Neural progenitor cell (in vitro differentiated cells): ENCODE measurements at regions not wholly inside any gene's neighbourhood (a gene's known extent, or its start where the extent isn't known, plus 50 kb on each side); places are given as distances from the start of the nearest gene placed in this dataset.
A peak's percentile ranks its signal among the peaks of the same experiment; 100 is the strongest.

Experiments
- DNase-seq: peaks from one replicate; pipeline ENCODE4 v3.0.0-alpha.2; 2016; ENCODE audit warnings: low spot score
- H2AFZ ChIP-seq: fragments of 200-600 bp; sonication (generic); replicated peaks from 2 replicates; pipeline ENCODE4 v1.6.1; 2016; ENCODE audit warnings: antibody characterized with exemption
- H3F3A ChIP-seq: fragments of 200-600 bp; sonication (generic); 2 replicates; pipeline ENCODE4 v1.6.1; 2016; ENCODE audit warnings: antibody characterized with exemption, low read depth
- H3K27ac ChIP-seq: fragments of 200-600 bp; sonication (generic); 2 replicates; pipeline ENCODE4 v1.5.1; 2016; ENCODE audit warnings: mild to moderate bottlenecking
- H3K27me3 ChIP-seq: fragments of 200-600 bp; sonication (generic); 2 replicates; pipeline ENCODE4 v1.6.1; 2016; ENCODE audit warnings: mild to moderate bottlenecking, moderate library complexity
- H3K36me3 ChIP-seq: fragments of 200-600 bp; sonication (generic); 2 replicates; pipeline ENCODE4 v1.5.1; 2016
- H3K4me1 ChIP-seq: fragments of 200-600 bp; sonication (generic); 2 replicates; pipeline ENCODE4 v1.6.1; 2016; ENCODE audit warnings: mixed run types
- H3K4me2 ChIP-seq: fragments of 200-600 bp; sonication (generic); 2 replicates; pipeline ENCODE4 v1.6.1; 2016
- H3K4me3 ChIP-seq: fragments of 200-600 bp; sonication (generic); 2 replicates; pipeline ENCODE4 v1.5.1; 2016
- H3K79me2 ChIP-seq: fragments of 200-600 bp; sonication (generic); 2 replicates; pipeline ENCODE4 v1.6.1; 2016; ENCODE audit warnings: low read depth
- H3K9ac ChIP-seq: fragments of 200-600 bp; sonication (generic); 2 replicates; pipeline ENCODE4 v1.6.1; 2016
- H3K9me3 ChIP-seq: fragments of 200-600 bp; sonication (generic); 2 replicates; pipeline ENCODE4 v1.5.1; 2016; ENCODE audit warnings: low read depth
- H4K20me1 ChIP-seq: fragments of 200-600 bp; sonication (generic); 2 replicates; pipeline ENCODE4 v1.6.1; 2016; ENCODE audit warnings: low read depth
- H3K27ac Mint-ChIP-seq: 3 replicates; pipeline ENCODE4 v1.8.0; 2021; ENCODE audit warnings: mixed read lengths
- H3K27me3 Mint-ChIP-seq: 2 replicates; pipeline ENCODE4 v1.8.0; 2022; ENCODE audit warnings: low read depth, mild to moderate bottlenecking, inconsistent platforms, moderate library complexity, mixed read lengths; ENCODE audit not compliant: insufficient read depth
- H3K36me3 Mint-ChIP-seq: 3 replicates; pipeline ENCODE4 v1.8.0; 2021; ENCODE audit warnings: mixed read lengths
- H3K4me1 Mint-ChIP-seq: 3 replicates; pipeline ENCODE4 v1.8.0; 2021; ENCODE audit warnings: mixed read lengths
- H3K4me3 Mint-ChIP-seq: 3 replicates; pipeline ENCODE4 v1.8.0; 2021; ENCODE audit warnings: mild to moderate bottlenecking, moderate library complexity, mixed read lengths
- H3K9me3 Mint-ChIP-seq: 3 replicates; pipeline ENCODE4 v1.8.0; 2020; ENCODE audit warnings: mixed read lengths
- EZH2 ChIP-seq: fragments of 200-600 bp; sonication (generic); IDR thresholded peaks from 2 replicates; pipeline ENCODE4 v1.6.1; 2017; ENCODE audit warnings: antibody characterized with exemption, mild to moderate bottlenecking, moderate library complexity
- EZH2phosphoT487 ChIP-seq: fragments of 200-600 bp; sonication (generic); IDR thresholded peaks from 2 replicates; pipeline ENCODE4 v1.6.1; 2017; ENCODE audit warnings: antibody characterized with exemption
- TF ChIP-seq, protein P1 (sequence below): fragments of 200-600 bp; sonication (generic); IDR thresholded peaks from 2 replicates; pipeline ENCODE4 v1.5.1; 2017; ENCODE audit warnings: antibody characterized with exemption, mild to moderate bottlenecking

DNA sequence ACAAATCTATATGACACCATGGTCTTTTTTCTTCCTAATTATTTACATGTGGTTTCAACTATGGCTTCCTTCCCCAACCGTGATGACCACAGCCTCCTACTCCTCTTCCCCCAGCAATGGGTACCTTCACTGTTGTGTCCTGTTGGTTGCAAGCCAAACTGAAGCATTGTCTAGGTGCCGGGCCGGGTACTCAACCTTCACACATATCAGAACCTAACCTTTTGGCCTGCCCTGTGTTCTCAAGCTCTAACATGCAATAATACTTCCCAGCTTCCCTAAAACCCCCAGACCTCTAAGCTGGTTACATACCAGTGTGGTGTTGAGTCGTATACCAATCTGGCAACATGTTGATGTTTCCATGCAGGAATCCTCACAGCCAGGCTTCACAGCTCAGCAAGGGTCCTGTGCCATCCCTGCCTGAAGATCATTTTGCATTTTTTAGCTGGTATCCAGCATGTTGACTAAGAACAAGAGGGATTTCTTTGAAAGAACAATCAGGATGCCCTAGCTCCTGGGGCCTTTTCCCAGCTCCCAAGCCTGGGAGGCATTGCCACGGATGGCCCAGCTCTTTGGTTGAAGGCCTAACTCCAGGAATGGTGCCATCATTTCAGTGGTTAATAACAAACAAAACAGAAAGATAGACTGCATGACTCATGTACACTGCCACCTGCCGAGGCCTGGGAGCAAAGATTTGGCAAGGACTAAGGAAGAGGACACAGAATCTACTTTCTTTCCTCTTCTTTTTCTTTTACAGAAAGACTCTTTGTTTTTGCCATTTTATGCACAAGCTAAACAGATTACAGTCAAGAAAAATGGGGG, 373.7 kb upstream of the SALL1 start:
- Histone ChIP-seq H3K4me2 (peak overlapping the region; percentile 14), H3F3A (peaks cover 41% of the 10 kb centered on the region), H3K9ac (no peak overlapping the region), H2AFZ (peak overlapping the region; percentile 13), H3K4me1 (peaks cover 42% of the 10 kb centered on the region), H3K79me2 (no peaks in the 10 kb centered on the region), H3K27ac (no peak overlapping the region), H3K36me3 (no peaks in the 10 kb centered on the region), H4K20me1 (no peaks in the 10 kb centered on the region), H3K4me3 (no peak overlapping the region), H3K9me3 (peaks cover 9% of the 10 kb centered on the region), H3K27me3 (no peaks in the 10 kb centered on the region)
- Mint-ChIP-seq H3K27ac (peak overlapping the region; percentile 16), H3K9me3 (peaks cover 17% of the 10 kb centered on the region), H3K4me3 (no peak overlapping the region), H3K4me1 (peaks cover 12% of the 10 kb centered on the region), H3K36me3 (no peaks in the 10 kb centered on the region), H3K27me3 (peaks cover 3% of the 10 kb centered on the region)
- TF ChIP-seq, protein P1, sequence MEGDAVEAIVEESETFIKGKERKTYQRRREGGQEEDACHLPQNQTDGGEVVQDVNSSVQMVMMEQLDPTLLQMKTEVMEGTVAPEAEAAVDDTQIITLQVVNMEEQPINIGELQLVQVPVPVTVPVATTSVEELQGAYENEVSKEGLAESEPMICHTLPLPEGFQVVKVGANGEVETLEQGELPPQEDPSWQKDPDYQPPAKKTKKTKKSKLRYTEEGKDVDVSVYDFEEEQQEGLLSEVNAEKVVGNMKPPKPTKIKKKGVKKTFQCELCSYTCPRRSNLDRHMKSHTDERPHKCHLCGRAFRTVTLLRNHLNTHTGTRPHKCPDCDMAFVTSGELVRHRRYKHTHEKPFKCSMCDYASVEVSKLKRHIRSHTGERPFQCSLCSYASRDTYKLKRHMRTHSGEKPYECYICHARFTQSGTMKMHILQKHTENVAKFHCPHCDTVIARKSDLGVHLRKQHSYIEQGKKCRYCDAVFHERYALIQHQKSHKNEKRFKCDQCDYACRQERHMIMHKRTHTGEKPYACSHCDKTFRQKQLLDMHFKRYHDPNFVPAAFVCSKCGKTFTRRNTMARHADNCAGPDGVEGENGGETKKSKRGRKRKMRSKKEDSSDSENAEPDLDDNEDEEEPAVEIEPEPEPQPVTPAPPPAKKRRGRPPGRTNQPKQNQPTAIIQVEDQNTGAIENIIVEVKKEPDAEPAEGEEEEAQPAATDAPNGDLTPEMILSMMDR: no peak
- DNase-seq: no peak

DNA sequence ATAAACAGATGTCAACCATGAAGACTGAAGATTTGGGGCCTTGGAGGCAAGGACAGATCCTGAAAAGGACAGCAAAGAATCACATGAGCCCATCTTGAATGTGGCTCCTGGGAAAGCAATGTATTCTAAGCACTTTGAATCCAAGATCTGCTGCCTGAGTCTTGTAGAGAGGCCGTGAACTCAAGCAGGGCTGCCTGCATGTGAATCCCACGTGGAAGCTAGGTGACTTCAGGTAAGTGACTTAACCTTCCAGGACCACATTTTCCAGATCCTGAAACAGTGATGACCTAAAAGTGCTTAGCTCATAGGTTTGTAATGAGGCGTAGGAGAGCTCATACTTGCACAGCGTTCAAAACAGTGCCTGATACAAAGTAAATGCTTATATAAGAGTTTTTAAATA, 373.0 kb upstream of the SALL1 start:
- no peaks in the 10 kb centered on the region for H3K36me3 ChIP-seq
- H3K79me2 ChIP-seq: no peaks in the 10 kb centered on the region
- H2AFZ ChIP-seq: no peak overlapping the region
- H3K9me3 ChIP-seq: peaks cover 9% of the 10 kb centered on the region
- no peak for DNase-seq
- peaks cover 42% of the 10 kb centered on the region for H3K4me1 ChIP-seq
- peak overlapping the region; percentile 83 for H3K27ac ChIP-seq
- Mint-ChIP-seq H3K36me3 (no peaks in the 10 kb centered on the region), H3K27ac (no peak overlapping the region), H3K4me1 (peaks cover 12% of the 10 kb centered on the region), H3K4me3 (no peak overlapping the region), H3K27me3 (peaks cover 3% of the 10 kb centered on the region), H3K9me3 (peaks cover 22% of the 10 kb centered on the region)
- H3K4me3 ChIP-seq: no peak overlapping the region
- H3K4me2 ChIP-seq: no peak overlapping the region
- H3F3A ChIP-seq: peaks cover 41% of the 10 kb centered on the region
- TF ChIP-seq, protein P1: no peak
- TF ChIP-seq EZH2 (no peak), EZH2phosphoT487 (no peak)
- H4K20me1 ChIP-seq: no peaks in the 10 kb centered on the region
- H3K27me3 ChIP-seq: no peaks in the 10 kb centered on the region
- no peak overlapping the region for H3K9ac ChIP-seq

GRCh38 chr16:51523400-51523799, 372.3 kb upstream of the SALL1 start:
- no peaks in the 10 kb centered on the region for H4K20me1 ChIP-seq
- no peak overlapping the region for H3K4me3 Mint-ChIP-seq
- H3K36me3 Mint-ChIP-seq: no peaks in the 10 kb centered on the region
- H3K4me1 Mint-ChIP-seq: peaks cover 12% of the 10 kb centered on the region
- DNase-seq: peak; percentile 75
- H2AFZ ChIP-seq: no peak overlapping the region
- H3K4me2 ChIP-seq: no peak overlapping the region
- peaks cover 42% of the 10 kb centered on the region for H3K4me1 ChIP-seq
- TF ChIP-seq EZH2phosphoT487: peak; percentile 57
- TF ChIP-seq EZH2: no peak
- TF ChIP-seq, protein P1: no peak
- H3K9ac ChIP-seq: no peak overlapping the region
- H3K27ac Mint-ChIP-seq: no peak overlapping the region
- H3K9me3 ChIP-seq: peaks cover 9% of the 10 kb centered on the region
- peaks cover 3% of the 10 kb centered on the region for H3K27me3 Mint-ChIP-seq
- H3K36me3 ChIP-seq: no peaks in the 10 kb centered on the region
- H3K27ac ChIP-seq: peak overlapping the region; percentile 83
- H3K27me3 ChIP-seq: no peaks in the 10 kb centered on the region
- no peaks in the 10 kb centered on the region for H3K79me2 ChIP-seq
- no peak overlapping the region for H3K4me3 ChIP-seq
- peaks cover 41% of the 10 kb centered on the region for H3F3A ChIP-seq
- H3K9me3 Mint-ChIP-seq: peaks cover 26% of the 10 kb centered on the region
